ENCODE measurements at regions not wholly inside any gene's neighbourhood (a gene's known extent, or its start where the extent isn't known, plus 50 kb on each side); places are given as distances from the start of the nearest gene placed in this dataset.

GRCh38 chr14:94839348-94839747 is 69.4 kb upstream of the GSC start:
- H2BK12ac ChIP-seq (ENCODE audit: low read length), result no peak overlapping the region
- no peaks in the 10 kb centered on the region for H3K36me3 ChIP-seq (replicated peaks in 1 of 2; ENCODE audit: control insufficient read depth in 2 of 2, insufficient read depth in 2 of 2, low read length in 2 of 2)
- H3K79me1 ChIP-seq (ENCODE audit: low read depth, low read length), result no peaks in the 10 kb centered on the region
- WGBS, 2 donors (ENCODE audit: extremely low coverage in 2 of 2, insufficient read length in 2 of 2, insufficient replicate concordance in 1 of 2), result no CpG with 5 or more reads among the region's 4 CpGs
- H4K8ac ChIP-seq (ENCODE audit: low read depth, low read length), result no peak overlapping the region
- no peak overlapping the region for H2BK5ac ChIP-seq (ENCODE audit: low read length)
- no peaks in the 10 kb centered on the region for H3K4me1 ChIP-seq (ENCODE audit: control insufficient read depth in 2 of 2, insufficient read depth in 1 of 2, low read depth in 1 of 2, low read length in 2 of 2)
- H3K4me2 ChIP-seq (ENCODE audit: insufficient read depth, low read length, poor library complexity, severe bottlenecking), result no peak overlapping the region
- no peak overlapping the region for H2BK15ac ChIP-seq (ENCODE audit: low read length)
- no peaks in the 10 kb centered on the region for H3K9me3 ChIP-seq (replicated peaks in 1 of 2; ENCODE audit: control insufficient read depth in 2 of 2, insufficient read depth in 1 of 2, low read depth in 1 of 2, low read length in 2 of 2)
- H3K4ac ChIP-seq (ENCODE audit: low read length), result no peak overlapping the region
- no peak overlapping the region for H3K14ac ChIP-seq (ENCODE audit: low read length)
- no peak overlapping the region for H2BK120ac ChIP-seq (ENCODE audit: low read depth, low read length)
- no peak overlapping the region for H2AFZ ChIP-seq (ENCODE audit: low read length)
- no peak overlapping the region for H3K9ac ChIP-seq (ENCODE audit: low read depth, low read length, poor library complexity)
- no peak overlapping the region for H4K91ac ChIP-seq (ENCODE audit: low read depth, low read length, poor library complexity)
- H3K4me3 ChIP-seq (ENCODE audit: low read length in 2 of 2), result no peak overlapping the region
- H2AK5ac ChIP-seq (ENCODE audit: low read depth, low read length), result no peak overlapping the region
- no peak overlapping the region for H3K18ac ChIP-seq (ENCODE audit: low read length)
- H3K23ac ChIP-seq (ENCODE audit: low read depth, low read length, poor library complexity), result no peak overlapping the region
- no peak overlapping the region for H3K27ac ChIP-seq (replicated peaks; ENCODE audit: low read length)
- DNase-seq (ENCODE audit: low spot score), result no peak
- no peaks in the 10 kb centered on the region for H3K27me3 ChIP-seq (ENCODE audit: control insufficient read depth in 3 of 3, insufficient read depth in 3 of 3, low read depth in 1 of 3, low read length in 3 of 3)

GRCh38 chr14:94836849-94837248 is 66.9 kb upstream of the GSC start:
- Histone ChIP-seq H3K27ac (replicated peaks; ENCODE audit: low read length) (no peak overlapping the region), H3K23ac (ENCODE audit: low read depth, low read length, poor library complexity) (no peak overlapping the region), H3K14ac (ENCODE audit: low read length) (no peak overlapping the region)

DNA sequence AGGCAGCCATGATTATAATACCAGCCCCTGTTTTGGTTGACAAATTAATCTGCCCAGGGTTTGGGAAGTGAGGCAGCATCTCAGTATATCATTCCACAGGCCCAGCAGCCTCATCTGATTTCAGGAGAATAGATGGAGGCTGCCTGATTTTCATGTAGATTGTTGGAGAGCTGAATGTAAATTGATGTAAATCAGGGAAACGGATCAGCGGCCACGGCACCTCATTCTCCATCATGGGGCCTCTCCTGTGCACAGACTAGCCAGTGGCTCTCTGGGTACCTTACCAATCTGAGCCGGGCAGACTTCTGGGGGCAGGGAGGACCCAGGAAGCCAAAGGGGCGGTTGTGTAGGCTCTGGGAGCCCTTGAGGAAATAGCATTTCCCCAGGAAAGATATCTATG is 63.7 kb upstream of the GSC start:
- Histone ChIP-seq H4K8ac (ENCODE audit: low read depth, low read length) (no peak overlapping the region), H2BK12ac (ENCODE audit: low read length) (no peak overlapping the region), H3K36me3 (replicated peaks in 1 of 2; ENCODE audit: control insufficient read depth in 2 of 2, insufficient read depth in 2 of 2, low read length in 2 of 2) (no peaks in the 10 kb centered on the region), H3K9me3 (replicated peaks in 1 of 2; ENCODE audit: control insufficient read depth in 2 of 2, insufficient read depth in 1 of 2, low read depth in 1 of 2, low read length in 2 of 2) (no peaks in the 10 kb centered on the region), H3K79me1 (ENCODE audit: low read depth, low read length) (no peaks in the 10 kb centered on the region), H3K4me3 (ENCODE audit: low read length in 2 of 2) (no peak overlapping the region), H3K18ac (ENCODE audit: low read length) (no peak overlapping the region), H2BK120ac (ENCODE audit: low read depth, low read length) (no peak overlapping the region), H3K4me1 (ENCODE audit: control insufficient read depth in 2 of 2, insufficient read depth in 1 of 2, low read depth in 1 of 2, low read length in 2 of 2) (no peaks in the 10 kb centered on the region), H2AFZ (ENCODE audit: low read length) (no peak overlapping the region), H2AK5ac (ENCODE audit: low read depth, low read length) (no peak overlapping the region), H4K91ac (ENCODE audit: low read depth, low read length, poor library complexity) (no peak overlapping the region), H2BK15ac (ENCODE audit: low read length) (no peak overlapping the region), H3K9ac (ENCODE audit: low read depth, low read length, poor library complexity) (no peak overlapping the region), H3K4me2 (ENCODE audit: insufficient read depth, low read length, poor library complexity, severe bottlenecking) (no peak overlapping the region), H3K14ac (ENCODE audit: low read length) (no peak overlapping the region), H3K4ac (ENCODE audit: low read length) (no peak overlapping the region), H2BK5ac (ENCODE audit: low read length) (no peak overlapping the region), H3K23ac (ENCODE audit: low read depth, low read length, poor library complexity) (no peak overlapping the region), H3K27me3 (ENCODE audit: control insufficient read depth in 3 of 3, insufficient read depth in 3 of 3, low read depth in 1 of 3, low read length in 3 of 3) (no peaks in the 10 kb centered on the region), H3K27ac (replicated peaks; ENCODE audit: low read length) (no peak overlapping the region)
- no peak for DNase-seq (ENCODE audit: low spot score)
- no CpG with 5 or more reads among the region's 5 CpGs for WGBS, 2 donors (ENCODE audit: extremely low coverage in 2 of 2, insufficient read length in 2 of 2, insufficient replicate concordance in 1 of 2)

More at GRCh38 chr14:94836849-94837248, 66.9 kb upstream of the GSC start:
- Histone ChIP-seq H3K4me1 (ENCODE audit: control insufficient read depth in 2 of 2, insufficient read depth in 1 of 2, low read depth in 1 of 2, low read length in 2 of 2) (no peaks in the 10 kb centered on the region), H3K4ac (ENCODE audit: low read length) (no peak overlapping the region), H4K8ac (ENCODE audit: low read depth, low read length) (no peak overlapping the region), H2BK5ac (ENCODE audit: low read length) (no peak overlapping the region), H2AFZ (ENCODE audit: low read length) (no peak overlapping the region), H3K9ac (ENCODE audit: low read depth, low read length, poor library complexity) (no peak overlapping the region), H2BK120ac (ENCODE audit: low read depth, low read length) (no peak overlapping the region), H4K91ac (ENCODE audit: low read depth, low read length, poor library complexity) (no peak overlapping the region), H3K27me3 (ENCODE audit: control insufficient read depth in 3 of 3, insufficient read depth in 3 of 3, low read depth in 1 of 3, low read length in 3 of 3) (no peaks in the 10 kb centered on the region), H3K9me3 (replicated peaks in 1 of 2; ENCODE audit: control insufficient read depth in 2 of 2, insufficient read depth in 1 of 2, low read depth in 1 of 2, low read length in 2 of 2) (no peaks in the 10 kb centered on the region), H3K18ac (ENCODE audit: low read length) (no peak overlapping the region), H2BK15ac (ENCODE audit: low read length) (no peak overlapping the region), H2BK12ac (ENCODE audit: low read length) (no peak overlapping the region), H2AK5ac (ENCODE audit: low read depth, low read length) (no peak overlapping the region), H3K4me2 (ENCODE audit: insufficient read depth, low read length, poor library complexity, severe bottlenecking) (no peak overlapping the region), H3K4me3 (ENCODE audit: low read length in 2 of 2) (no peak overlapping the region), H3K79me1 (ENCODE audit: low read depth, low read length) (no peaks in the 10 kb centered on the region), H3K36me3 (replicated peaks in 1 of 2; ENCODE audit: control insufficient read depth in 2 of 2, insufficient read depth in 2 of 2, low read length in 2 of 2) (no peaks in the 10 kb centered on the region)
- no CpG with 5 or more reads among the region's 2 CpGs for WGBS, 2 donors (ENCODE audit: extremely low coverage in 2 of 2, insufficient read length in 2 of 2, insufficient replicate concordance in 1 of 2)
- no peak for DNase-seq (ENCODE audit: low spot score)

DNA sequence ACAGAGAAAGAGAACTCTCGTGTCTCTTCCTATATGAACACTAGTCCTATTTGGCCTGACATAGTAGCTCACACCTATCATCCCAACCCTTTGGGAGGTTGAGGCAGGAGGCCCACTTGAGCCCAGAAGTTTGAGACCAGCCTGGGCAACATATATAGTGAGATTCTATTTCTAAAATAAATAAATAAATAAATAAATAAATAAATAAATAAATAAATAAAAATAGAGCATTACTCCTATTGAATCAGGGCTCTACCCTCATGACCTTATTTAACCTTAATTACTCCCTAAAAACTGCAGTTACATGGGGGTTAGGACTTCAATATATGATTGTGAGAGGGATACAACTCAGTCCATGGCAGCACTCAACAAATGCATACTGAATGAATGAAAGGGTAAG is 61.2 kb upstream of the GSC start:
- H2AFZ ChIP-seq (ENCODE audit: low read length), result no peak overlapping the region
- H2BK15ac ChIP-seq (ENCODE audit: low read length), result no peak overlapping the region
- no peak overlapping the region for H4K91ac ChIP-seq (ENCODE audit: low read depth, low read length, poor library complexity)
- H2BK5ac ChIP-seq (ENCODE audit: low read length), result no peak overlapping the region
- H3K4me3 ChIP-seq (ENCODE audit: low read length in 2 of 2), result no peak overlapping the region
- no CpG with 5 or more reads among the region's 1 CpG for WGBS, 2 donors (ENCODE audit: extremely low coverage in 2 of 2, insufficient read length in 2 of 2, insufficient replicate concordance in 1 of 2)
- H2BK12ac ChIP-seq (ENCODE audit: low read length), result no peak overlapping the region
- no peak overlapping the region for H2BK120ac ChIP-seq (ENCODE audit: low read depth, low read length)
- no peaks in the 10 kb centered on the region for H3K36me3 ChIP-seq (replicated peaks in 1 of 2; ENCODE audit: control insufficient read depth in 2 of 2, insufficient read depth in 2 of 2, low read length in 2 of 2)
- no peak overlapping the region for H3K4me2 ChIP-seq (ENCODE audit: insufficient read depth, low read length, poor library complexity, severe bottlenecking)
- no peaks in the 10 kb centered on the region for H3K4me1 ChIP-seq (ENCODE audit: control insufficient read depth in 2 of 2, insufficient read depth in 1 of 2, low read depth in 1 of 2, low read length in 2 of 2)
- H3K27ac ChIP-seq (replicated peaks; ENCODE audit: low read length), result no peak overlapping the region
- no peaks in the 10 kb centered on the region for H3K79me1 ChIP-seq (ENCODE audit: low read depth, low read length)
- H4K8ac ChIP-seq (ENCODE audit: low read depth, low read length), result no peak overlapping the region
- H3K23ac ChIP-seq (ENCODE audit: low read depth, low read length, poor library complexity), result no peak overlapping the region
- no peaks in the 10 kb centered on the region for H3K27me3 ChIP-seq (ENCODE audit: control insufficient read depth in 3 of 3, insufficient read depth in 3 of 3, low read depth in 1 of 3, low read length in 3 of 3)
- no peak overlapping the region for H3K18ac ChIP-seq (ENCODE audit: low read length)
- H3K9me3 ChIP-seq (replicated peaks in 1 of 2; ENCODE audit: control insufficient read depth in 2 of 2, insufficient read depth in 1 of 2, low read depth in 1 of 2, low read length in 2 of 2), result no peaks in the 10 kb centered on the region
- H3K14ac ChIP-seq (ENCODE audit: low read length), result no peak overlapping the region
- no peak overlapping the region for H3K9ac ChIP-seq (ENCODE audit: low read depth, low read length, poor library complexity)
- no peak overlapping the region for H2AK5ac ChIP-seq (ENCODE audit: low read depth, low read length)
- DNase-seq (ENCODE audit: low spot score), result no peak
- no peak overlapping the region for H3K4ac ChIP-seq (ENCODE audit: low read length)

All from neuronal stem cell (in vitro differentiated cells).